Astrocyte (in vitro differentiated cells and primary cell): ENCODE measurements at regions not wholly inside any gene's neighbourhood (a gene's known extent, or its start where the extent isn't known, plus 50 kb on each side); places are given as distances from the start of the nearest gene placed in this dataset.

Source experiments
- EZH2 ChIP-seq: IDR thresholded peaks from 2 replicates; pipeline ENCODE4 v1.6.1; 2012; ENCODE audit warnings: mild to moderate bottlenecking, low read length, inconsistent platforms; ENCODE audit not compliant: insufficient read depth
- TF ChIP-seq, protein P1 (sequence below): IDR thresholded peaks from 2 replicates; pipeline ENCODE4 v1.5.1; 2011; ENCODE audit warnings: low read depth, mild to moderate bottlenecking, inconsistent platforms, low read length, moderate library complexity; ENCODE audit not compliant: insufficient read depth

DNA sequence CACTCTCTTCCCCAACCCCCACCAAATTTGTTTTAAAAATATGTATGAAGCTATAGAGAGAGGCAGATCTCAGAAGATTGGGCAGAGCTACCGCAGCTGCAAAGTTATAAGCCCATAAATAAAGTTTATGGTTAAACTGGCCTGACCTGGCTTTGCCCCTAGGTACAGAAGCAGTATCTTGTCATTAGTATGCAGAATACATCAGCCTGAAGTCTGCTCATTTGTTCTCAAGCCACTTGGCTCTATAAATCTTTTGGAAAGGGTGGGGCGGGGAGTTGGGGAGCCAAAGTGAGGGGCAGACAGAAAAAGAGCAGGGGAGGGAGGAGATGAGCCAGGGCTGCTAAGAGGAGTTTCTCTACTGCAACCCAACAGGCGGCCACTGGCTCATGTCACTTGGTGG is 113.2 kb downstream of the SOX9 start:
- TF ChIP-seq, protein P1, sequence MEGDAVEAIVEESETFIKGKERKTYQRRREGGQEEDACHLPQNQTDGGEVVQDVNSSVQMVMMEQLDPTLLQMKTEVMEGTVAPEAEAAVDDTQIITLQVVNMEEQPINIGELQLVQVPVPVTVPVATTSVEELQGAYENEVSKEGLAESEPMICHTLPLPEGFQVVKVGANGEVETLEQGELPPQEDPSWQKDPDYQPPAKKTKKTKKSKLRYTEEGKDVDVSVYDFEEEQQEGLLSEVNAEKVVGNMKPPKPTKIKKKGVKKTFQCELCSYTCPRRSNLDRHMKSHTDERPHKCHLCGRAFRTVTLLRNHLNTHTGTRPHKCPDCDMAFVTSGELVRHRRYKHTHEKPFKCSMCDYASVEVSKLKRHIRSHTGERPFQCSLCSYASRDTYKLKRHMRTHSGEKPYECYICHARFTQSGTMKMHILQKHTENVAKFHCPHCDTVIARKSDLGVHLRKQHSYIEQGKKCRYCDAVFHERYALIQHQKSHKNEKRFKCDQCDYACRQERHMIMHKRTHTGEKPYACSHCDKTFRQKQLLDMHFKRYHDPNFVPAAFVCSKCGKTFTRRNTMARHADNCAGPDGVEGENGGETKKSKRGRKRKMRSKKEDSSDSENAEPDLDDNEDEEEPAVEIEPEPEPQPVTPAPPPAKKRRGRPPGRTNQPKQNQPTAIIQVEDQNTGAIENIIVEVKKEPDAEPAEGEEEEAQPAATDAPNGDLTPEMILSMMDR: no peak
- no peak for TF ChIP-seq EZH2
